Smooth muscle cell (in vitro differentiated cells): ENCODE measurements at regions not wholly inside any gene's neighbourhood (a gene's known extent, or its start where the extent isn't known, plus 50 kb on each side); places are given as distances from the start of the nearest gene placed in this dataset.
A peak's percentile ranks its signal among the peaks of the same experiment; 100 is the strongest.

ENCODE experiments used
- DNase-seq: peaks from one replicate; lab custom pipeline; 2025; ENCODE audit not compliant: unreplicated experiment; lab: John Stamatoyannopoulos, UW
- H2AFZ ChIP-seq: fragments of 200-600 bp; sonication (generic); 2 replicates; pipeline ENCODE4 v1.6.0; 2016; ENCODE audit warnings: antibody characterized with exemption, low read depth, mild to moderate bottlenecking
- H3F3A ChIP-seq: fragments of 200-600 bp; sonication (generic); 2 replicates; pipeline ENCODE4 v1.6.0; 2017; ENCODE audit warnings: antibody characterized with exemption, low read depth
- H3K27ac ChIP-seq: fragments of 200-600 bp; sonication (generic); 2 replicates; pipeline ENCODE4 v1.5.1; 2016; ENCODE audit warnings: low read depth, mild to moderate bottlenecking
- H3K27me3 ChIP-seq: fragments of 200-600 bp; sonication (generic); 2 replicates; pipeline ENCODE4 v1.6.1; 2016; ENCODE audit warnings: low read depth, mild to moderate bottlenecking
- H3K36me3 ChIP-seq: fragments of 200-600 bp; sonication (generic); 2 replicates; pipeline ENCODE4 v1.5.1; 2016; ENCODE audit warnings: low read depth
- H3K4me1 ChIP-seq: fragments of 200-600 bp; sonication (generic); 2 replicates; pipeline ENCODE4 v1.5.1; 2016; ENCODE audit warnings: low read depth
- H3K4me2 ChIP-seq: fragments of 200-600 bp; sonication (generic); 2 replicates; pipeline ENCODE4 v1.6.0; 2016; ENCODE audit warnings: mild to moderate bottlenecking
- H3K4me3 ChIP-seq: fragments of 200-600 bp; sonication (generic); 2 replicates; pipeline ENCODE4 v1.5.1; 2016; ENCODE audit warnings: mild to moderate bottlenecking
- H3K79me2 ChIP-seq: fragments of 200-600 bp; sonication (generic); 2 replicates; pipeline ENCODE4 v1.6.0; 2016; ENCODE audit warnings: low read depth, mild to moderate bottlenecking
- H3K9ac ChIP-seq: fragments of 200-600 bp; sonication (generic); 2 replicates; pipeline ENCODE4 v1.6.0; 2016; ENCODE audit warnings: low read depth
- H3K9me3 ChIP-seq: fragments of 200-600 bp; sonication (generic); replicated peaks from 2 replicates; pipeline ENCODE4 v1.5.1; 2016; ENCODE audit warnings: low read depth
- H4K20me1 ChIP-seq: fragments of 200-600 bp; sonication (generic); 2 replicates; pipeline ENCODE4 v1.6.0; 2016; ENCODE audit warnings: low read depth
- CTCF ChIP-seq: fragments of 200-600 bp; sonication (generic); IDR thresholded peaks from 2 replicates; pipeline ENCODE4 v1.5.1; 2017; ENCODE audit warnings: borderline replicate concordance, mild to moderate bottlenecking, antibody characterized with exemption; ENCODE audit not compliant: insufficient read depth, poor library complexity, severe bottlenecking
- WGBS: methylation state at CpG from one replicate; pipeline ENCODE4 v1.1.7; 2016; ENCODE audit warnings: low lambda C conversion rate; 5-methylcytosine and 5-hydroxymethylcytosine counted together

GRCh38 chr11:109088086-109088485 is 333.9 kb upstream of the C11orf87 start:
- Histone ChIP-seq H3K4me1 (no peaks in the 10 kb centered on the region), H3K36me3 (no peaks in the 10 kb centered on the region), H4K20me1 (no peaks in the 10 kb centered on the region), H3K4me3 (no peak overlapping the region), H3K9me3 (no peaks in the 10 kb centered on the region), H3K27me3 (no peaks in the 10 kb centered on the region), H3K27ac (no peak overlapping the region), H3K79me2 (no peaks in the 10 kb centered on the region), H3K4me2 (no peak overlapping the region), H3K9ac (no peak overlapping the region), H3F3A (no peaks in the 10 kb centered on the region), H2AFZ (no peak overlapping the region)
- WGBS = 92% methylated on average over 2 of the region's 2 CpGs
- TF ChIP-seq CTCF = no peak
- DNase-seq = no peak

GRCh38 chr11:109089144-109089543 is 332.8 kb upstream of the C11orf87 start:
- no peak overlapping the region for H3K4me2 ChIP-seq
- WGBS = 72% methylated on average over 2 of the region's 2 CpGs
- no peaks in the 10 kb centered on the region for H3K79me2 ChIP-seq
- H2AFZ ChIP-seq = no peak overlapping the region
- H4K20me1 ChIP-seq = no peaks in the 10 kb centered on the region
- H3K4me3 ChIP-seq = no peak overlapping the region
- peak; percentile 6 for TF ChIP-seq CTCF
- H3K27ac ChIP-seq = no peak overlapping the region
- no peak overlapping the region for H3K9ac ChIP-seq
- H3K27me3 ChIP-seq = no peaks in the 10 kb centered on the region
- H3K4me1 ChIP-seq = no peaks in the 10 kb centered on the region
- no peaks in the 10 kb centered on the region for H3K9me3 ChIP-seq
- no peak for DNase-seq
- no peaks in the 10 kb centered on the region for H3F3A ChIP-seq
- H3K36me3 ChIP-seq = no peaks in the 10 kb centered on the region

GRCh38 chr11:109093354-109093753 is 328.6 kb upstream of the C11orf87 start:
- no peak overlapping the region for H3K9ac ChIP-seq
- no peak overlapping the region for H3K4me3 ChIP-seq
- H3K4me1 ChIP-seq = no peaks in the 10 kb centered on the region
- no peak overlapping the region for H3K27ac ChIP-seq
- H3K9me3 ChIP-seq = no peaks in the 10 kb centered on the region
- no peak for DNase-seq
- 96% methylated on average over 1 of the region's 1 CpG for WGBS
- no peak for TF ChIP-seq CTCF
- H3K27me3 ChIP-seq = no peaks in the 10 kb centered on the region
- H3K79me2 ChIP-seq = no peaks in the 10 kb centered on the region
- H3F3A ChIP-seq = no peaks in the 10 kb centered on the region
- H4K20me1 ChIP-seq = no peaks in the 10 kb centered on the region
- no peaks in the 10 kb centered on the region for H3K36me3 ChIP-seq
- no peak overlapping the region for H2AFZ ChIP-seq
- no peak overlapping the region for H3K4me2 ChIP-seq

- Histone ChIP-seq H3K4me1 (no peaks in the 10 kb centered on the region), H4K20me1 (no peaks in the 10 kb centered on the region), H3K36me3 (no peaks in the 10 kb centered on the region), H3F3A (no peaks in the 10 kb centered on the region), H3K4me2 (no peak overlapping the region), H2AFZ (no peak overlapping the region), H3K4me3 (no peak overlapping the region), H3K79me2 (no peaks in the 10 kb centered on the region), H3K27me3 (no peaks in the 10 kb centered on the region), H3K9ac (no peak overlapping the region), H3K27ac (no peak overlapping the region), H3K9me3 (no peaks in the 10 kb centered on the region)
- DNase-seq = no peak
- WGBS = 51% methylated on average over 3 of the region's 3 CpGs
- TF ChIP-seq CTCF = no peak
These were observed 325.7 kb upstream of the C11orf87 start for GRCh38 chr11:109096266-109096665.
